ENCODE measurements at regions not wholly inside any gene's neighbourhood (a gene's known extent, or its start where the extent isn't known, plus 50 kb on each side); places are given as distances from the start of the nearest gene placed in this dataset.

GRCh38 chr12:75955251-75955650, 76.3 kb downstream of the PHLDA1 start:
- no peak for DNase-seq
- ATAC-seq = no peak
- Histone ChIP-seq H3K4me3 (ENCODE audit: low read length) (no peak overlapping the region), H3K9ac (ENCODE audit: low read length) (no peak overlapping the region), H3F3A (ENCODE audit: low read length, unreplicated experiment) (peaks cover 3% of the 10 kb centered on the region), H3K27me3 (ENCODE audit: low read length) (no peaks in the 10 kb centered on the region), H3K79me2 (ENCODE audit: low read length) (no peaks in the 10 kb centered on the region), H3K4me2 (ENCODE audit: low read length) (no peak overlapping the region), H3K9me2 (replicated peaks; ENCODE audit: low read length) (no peaks in the 10 kb centered on the region), H3K36me3 (ENCODE audit: low read depth, low read length) (no peaks in the 10 kb centered on the region), H4K20me1 (ENCODE audit: low read length) (no peaks in the 10 kb centered on the region), H2AFZ (ENCODE audit: low read length) (no peak overlapping the region), H3K4me1 (ENCODE audit: insufficient read depth, low read length) (peaks cover 61% of the 10 kb centered on the region), H3K9me3 (ENCODE audit: low read length) (no peaks in the 10 kb centered on the region), H3K27ac (ENCODE audit: low read length) (no peak overlapping the region)
- intact Hi-C loops (cut with micrococcal nuclease) = loop anchor here (10.0 kb wide), 1 partner anchor 430 kb away; no protein-coding TSS in a partner anchor
- TF ChIP-seq EZH2 (IDR thresholded peaks at IDR 0.05; ENCODE audit: low read length, unreplicated experiment) (no peak), CTCF (conservative IDR thresholded peaks at IDR 0.05; ENCODE audit: low read depth, low read length) (no peak)
- ChIA-PET POLR2A (ENCODE audit: unreplicated experiment) (no interaction called here), CTCF (interaction anchor here (0.7 kb wide), 1 partner anchor 14 kb away, joined by 3 read pairs; no protein-coding TSS in a partner anchor)
- BruUV-seq (replicated peaks) = no TSS peak

- H3K9me3 ChIP-seq (ENCODE audit: low read length) = no peaks in the 10 kb centered on the region
- H3K9me2 ChIP-seq (replicated peaks; ENCODE audit: low read length) = no peaks in the 10 kb centered on the region
- BruUV-seq (replicated peaks) = no TSS peak
- no peak for TF ChIP-seq EZH2 (IDR thresholded peaks at IDR 0.05; ENCODE audit: low read length, unreplicated experiment)
- peak overlapping the region; percentile 89 for H3K27ac ChIP-seq (ENCODE audit: low read length)
- no peaks in the 10 kb centered on the region for H4K20me1 ChIP-seq (ENCODE audit: low read length)
- peaks cover 56% of the 10 kb centered on the region for H3K4me1 ChIP-seq (ENCODE audit: insufficient read depth, low read length)
- DNase-seq (no peak), ATAC-seq (no peak)
- CTCF ChIA-PET = interaction anchor here (1.5 kb wide), 1 partner anchor 23 kb away, joined by 3 read pairs; no protein-coding TSS in a partner anchor
- peak overlapping the region; percentile 7; the same call in 1 of the 2 replicates for H3K9ac ChIP-seq (ENCODE audit: low read length)
- H3K4me2 ChIP-seq (ENCODE audit: low read length) = peak overlapping the region; percentile 34
- no peaks in the 10 kb centered on the region for H3K27me3 ChIP-seq (ENCODE audit: low read length)
- no peaks in the 10 kb centered on the region for H3K79me2 ChIP-seq (ENCODE audit: low read length)
- no peak overlapping the region for H3K4me3 ChIP-seq (ENCODE audit: low read length)
- POLR2A ChIA-PET (ENCODE audit: unreplicated experiment) = no interaction called here
- intact Hi-C loops (cut with micrococcal nuclease) = loop anchor here (1.0 to 10.0 kb wide), 4 partner anchors 24 to 430 kb away; no protein-coding TSS in a partner anchor
- H2AFZ ChIP-seq (ENCODE audit: low read length) = no peak overlapping the region
- no peaks in the 10 kb centered on the region for H3K36me3 ChIP-seq (ENCODE audit: low read depth, low read length)
- peaks cover 3% of the 10 kb centered on the region for H3F3A ChIP-seq (ENCODE audit: low read length, unreplicated experiment)
Measured at GRCh38 chr12:75954749-75955148, 76.8 kb downstream of the PHLDA1 start.

- Histone ChIP-seq H3K36me3 (ENCODE audit: low read depth, low read length) (no peaks in the 10 kb centered on the region), H3K9me2 (replicated peaks; ENCODE audit: low read length) (no peaks in the 10 kb centered on the region), H3F3A (ENCODE audit: low read length, unreplicated experiment) (peaks cover 3% of the 10 kb centered on the region), H3K9ac (ENCODE audit: low read length) (peak overlapping the region; percentile 73), H3K4me3 (ENCODE audit: low read length) (no peak overlapping the region), H3K4me2 (ENCODE audit: low read length) (peak overlapping the region; percentile 56), H3K4me1 (ENCODE audit: insufficient read depth, low read length) (peaks cover 49% of the 10 kb centered on the region), H3K27me3 (ENCODE audit: low read length) (no peaks in the 10 kb centered on the region), H3K27ac (ENCODE audit: low read length) (peak overlapping the region; percentile 89), H4K20me1 (ENCODE audit: low read length) (no peaks in the 10 kb centered on the region), H2AFZ (ENCODE audit: low read length) (no peak overlapping the region), H3K9me3 (ENCODE audit: low read length) (no peaks in the 10 kb centered on the region), H3K79me2 (ENCODE audit: low read length) (no peaks in the 10 kb centered on the region)
- peak; percentile 96 for DNase-seq
- intact Hi-C loops (cut with micrococcal nuclease) = loop anchor here (1.0 to 10.0 kb wide), 4 partner anchors 24 to 429 kb away; no protein-coding TSS in a partner anchor
- TF ChIP-seq CTCF (conservative IDR thresholded peaks at IDR 0.05; ENCODE audit: low read depth, low read length) (no peak), EZH2phosphoT487 (IDR thresholded peaks at IDR 0.05; ENCODE audit: borderline replicate concordance, low read length) (no peak), EZH2 (IDR thresholded peaks at IDR 0.05; ENCODE audit: low read length, unreplicated experiment) (no peak)
- BruUV-seq (replicated peaks) = no TSS peak
- peak; percentile 77 for ATAC-seq
- ChIA-PET POLR2A (ENCODE audit: unreplicated experiment) (interaction anchor here (0.6 kb wide), 1 partner anchor 67 kb away, joined by 4 read pairs; no protein-coding TSS in a partner anchor), CTCF (interaction anchor here (1.1 to 1.5 kb wide), 2 partner anchors 24 to 71 kb away, joined by 3 read pairs; no protein-coding TSS in a partner anchor)
Measured at GRCh38 chr12:75954041-75954440, 77.5 kb downstream of the PHLDA1 start.

Measured in PC-3 (cell line).